ENCODE measurements at regions not wholly inside any gene's neighbourhood (a gene's known extent, or its start where the extent isn't known, plus 50 kb on each side); places are given as distances from the start of the nearest gene placed in this dataset.

DNA sequence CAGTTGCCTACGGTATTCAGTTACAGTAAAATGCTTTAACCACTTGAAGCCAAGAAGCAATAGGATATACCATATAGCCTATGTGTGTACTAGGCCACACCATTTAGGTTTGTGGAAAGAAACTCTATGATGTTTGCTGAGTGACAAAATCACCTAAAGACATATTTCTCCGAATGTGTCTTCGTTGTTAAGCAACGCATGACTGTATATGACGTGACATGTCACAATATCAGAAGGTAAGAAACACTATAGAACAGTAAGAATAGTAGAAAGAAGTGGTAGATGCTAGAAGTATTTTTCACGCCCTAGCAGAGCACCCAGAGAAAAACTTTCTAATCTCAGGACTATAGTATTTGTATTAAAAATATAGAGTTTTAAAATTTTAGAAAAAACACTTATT is 1188.2 kb upstream of the B3GALT2 start:
- Histone ChIP-seq H3K4me1 (no peaks in the 10 kb centered on the region), H3K9me3 (no peaks in the 10 kb centered on the region), H3K4me3 (no peak overlapping the region), H3K36me3 (no peaks in the 10 kb centered on the region), H3K27ac (no peak overlapping the region), H3K27me3 (no peaks in the 10 kb centered on the region)
- 91% methylated on average over 6 of the region's 6 CpGs for WGBS
- no peak for TF ChIP-seq POLR2A (IDR thresholded peaks at IDR 0.05)
- no peak for TF ChIP-seq POLR2AphosphoS5 (IDR thresholded peaks at IDR 0.05)
- TF ChIP-seq, protein P1, sequence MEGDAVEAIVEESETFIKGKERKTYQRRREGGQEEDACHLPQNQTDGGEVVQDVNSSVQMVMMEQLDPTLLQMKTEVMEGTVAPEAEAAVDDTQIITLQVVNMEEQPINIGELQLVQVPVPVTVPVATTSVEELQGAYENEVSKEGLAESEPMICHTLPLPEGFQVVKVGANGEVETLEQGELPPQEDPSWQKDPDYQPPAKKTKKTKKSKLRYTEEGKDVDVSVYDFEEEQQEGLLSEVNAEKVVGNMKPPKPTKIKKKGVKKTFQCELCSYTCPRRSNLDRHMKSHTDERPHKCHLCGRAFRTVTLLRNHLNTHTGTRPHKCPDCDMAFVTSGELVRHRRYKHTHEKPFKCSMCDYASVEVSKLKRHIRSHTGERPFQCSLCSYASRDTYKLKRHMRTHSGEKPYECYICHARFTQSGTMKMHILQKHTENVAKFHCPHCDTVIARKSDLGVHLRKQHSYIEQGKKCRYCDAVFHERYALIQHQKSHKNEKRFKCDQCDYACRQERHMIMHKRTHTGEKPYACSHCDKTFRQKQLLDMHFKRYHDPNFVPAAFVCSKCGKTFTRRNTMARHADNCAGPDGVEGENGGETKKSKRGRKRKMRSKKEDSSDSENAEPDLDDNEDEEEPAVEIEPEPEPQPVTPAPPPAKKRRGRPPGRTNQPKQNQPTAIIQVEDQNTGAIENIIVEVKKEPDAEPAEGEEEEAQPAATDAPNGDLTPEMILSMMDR (IDR thresholded peaks at IDR 0.05) = no peak
- no peak for TF ChIP-seq EP300 (IDR thresholded peaks at IDR 0.05)
- DNase-seq (ENCODE audit: low spot score in 2 of 2) = no peak

DNA sequence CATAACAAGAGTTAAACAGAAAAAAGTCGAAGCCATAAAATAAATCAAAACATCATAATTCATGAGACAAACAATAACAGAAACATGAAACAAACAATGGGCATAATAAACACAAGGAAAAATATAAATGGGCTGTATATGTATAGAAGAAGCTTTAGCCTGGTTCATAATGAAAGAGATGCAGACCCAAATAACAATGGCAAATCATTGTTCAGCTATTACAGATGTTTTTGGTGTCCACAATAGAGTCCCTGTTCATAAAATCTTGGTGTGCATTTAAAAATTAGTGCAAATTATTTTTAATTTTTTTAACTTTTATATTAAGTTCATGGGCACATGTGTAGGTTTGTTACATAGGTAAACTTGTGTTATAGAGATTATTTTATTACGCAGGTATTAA is 1185.9 kb upstream of the B3GALT2 start:
- TF ChIP-seq POLR2A (IDR thresholded peaks at IDR 0.05) = no peak
- no peak for TF ChIP-seq EP300 (IDR thresholded peaks at IDR 0.05)
- TF ChIP-seq POLR2AphosphoS5 (IDR thresholded peaks at IDR 0.05) = no peak
- TF ChIP-seq, protein P1 (IDR thresholded peaks at IDR 0.05) = no peak
- no peaks in the 10 kb centered on the region for H3K9me3 ChIP-seq
- WGBS = 90% methylated on average over 2 of the region's 2 CpGs
- H3K4me1 ChIP-seq = no peaks in the 10 kb centered on the region
- DNase-seq (ENCODE audit: low spot score in 2 of 2) = no peak
- no peak overlapping the region for H3K27ac ChIP-seq
- no peaks in the 10 kb centered on the region for H3K27me3 ChIP-seq
- no peak overlapping the region for H3K4me3 ChIP-seq
- H3K36me3 ChIP-seq = no peaks in the 10 kb centered on the region

DNA sequence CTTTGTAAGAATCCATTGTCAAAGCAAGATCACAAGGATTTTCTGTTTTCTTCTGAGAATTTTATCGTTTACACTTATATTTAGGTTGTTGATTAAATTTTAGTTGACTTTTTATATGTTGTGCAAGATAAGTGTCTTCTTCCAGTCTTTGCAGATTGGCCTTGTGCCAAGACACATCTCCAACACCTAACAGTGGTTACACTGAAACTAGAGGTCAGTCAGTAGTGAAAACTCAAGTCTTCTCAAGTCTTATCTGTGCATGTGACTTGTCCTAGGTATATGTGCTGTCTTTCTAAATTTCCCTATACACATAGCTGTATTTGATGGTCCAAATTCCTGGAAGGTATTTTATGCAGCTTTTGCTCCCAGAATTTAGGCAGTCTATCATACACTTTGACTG is 1183.2 kb upstream of the B3GALT2 start:
- Histone ChIP-seq H3K27ac (no peak overlapping the region), H3K36me3 (no peaks in the 10 kb centered on the region), H3K9me3 (no peaks in the 10 kb centered on the region), H3K27me3 (no peaks in the 10 kb centered on the region), H3K4me3 (no peak overlapping the region), H3K4me1 (no peaks in the 10 kb centered on the region)
- DNase-seq (ENCODE audit: low spot score in 2 of 2) = no peak
- no peak for TF ChIP-seq POLR2AphosphoS5 (IDR thresholded peaks at IDR 0.05)
- TF ChIP-seq, protein P1 (IDR thresholded peaks at IDR 0.05) = no peak
- WGBS = 40% methylated on average over 1 of the region's 1 CpG

DNA sequence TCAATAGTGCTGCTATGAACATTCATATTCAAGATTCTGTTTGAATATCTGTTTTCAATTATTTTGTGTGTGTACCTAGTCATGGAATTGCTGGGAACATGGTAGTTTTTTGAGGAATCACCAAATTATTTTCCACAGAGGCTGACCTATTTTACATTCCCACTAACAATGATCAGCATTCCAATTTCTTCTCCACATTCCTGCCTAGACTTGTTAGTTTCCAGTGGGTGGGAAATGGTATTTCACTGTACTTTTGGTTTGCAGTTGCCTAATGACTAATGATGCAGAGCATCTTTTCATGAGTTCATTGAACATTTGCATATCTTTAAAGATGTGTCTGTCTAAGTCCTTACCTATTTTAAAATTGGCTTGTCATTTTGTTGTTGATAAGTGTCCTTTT is 1182.6 kb upstream of the B3GALT2 start:
- no peaks in the 10 kb centered on the region for H3K36me3 ChIP-seq
- no peaks in the 10 kb centered on the region for H3K27me3 ChIP-seq
- no peaks in the 10 kb centered on the region for H3K4me1 ChIP-seq
- no peak overlapping the region for H3K27ac ChIP-seq
- no peaks in the 10 kb centered on the region for H3K9me3 ChIP-seq
- no peak for DNase-seq (ENCODE audit: low spot score in 2 of 2)
- no peak overlapping the region for H3K4me3 ChIP-seq
- TF ChIP-seq POLR2AphosphoS5 (IDR thresholded peaks at IDR 0.05) (no peak), EP300 (IDR thresholded peaks at IDR 0.05) (no peak), POLR2A (IDR thresholded peaks at IDR 0.05) (no peak)
- TF ChIP-seq, protein P1 (IDR thresholded peaks at IDR 0.05) = no peak

DNA sequence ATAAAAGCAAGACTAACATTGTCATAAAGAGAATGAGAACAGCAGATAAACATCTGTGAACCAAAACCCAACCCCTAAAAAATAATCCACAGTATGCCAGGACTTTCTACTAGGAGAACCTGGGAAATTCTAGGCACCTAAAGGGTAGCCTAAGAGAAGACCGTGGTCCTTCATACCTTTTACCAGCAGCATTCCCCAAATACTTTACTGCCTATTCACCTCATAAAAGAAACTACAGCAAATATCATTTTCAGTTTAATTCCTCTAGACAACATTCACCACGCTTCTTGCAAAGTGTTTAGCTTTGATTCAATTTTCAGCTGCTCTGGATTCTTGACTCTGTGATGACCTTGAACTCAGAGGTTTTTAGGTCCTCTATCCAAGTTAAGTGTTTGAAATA is 1180.7 kb upstream of the B3GALT2 start:
- no peaks in the 10 kb centered on the region for H3K9me3 ChIP-seq
- WGBS = 84% methylated on average over 2 of the region's 2 CpGs
- no peak overlapping the region for H3K27ac ChIP-seq
- DNase-seq (ENCODE audit: low spot score in 2 of 2) = no peak
- no peaks in the 10 kb centered on the region for H3K4me1 ChIP-seq
- no peak overlapping the region for H3K4me3 ChIP-seq
- TF ChIP-seq POLR2AphosphoS5 (IDR thresholded peaks at IDR 0.05) (no peak), POLR2A (IDR thresholded peaks at IDR 0.05) (no peak), EP300 (IDR thresholded peaks at IDR 0.05) (no peak)
- TF ChIP-seq, protein P1 (IDR thresholded peaks at IDR 0.05) = no peak
- no peaks in the 10 kb centered on the region for H3K27me3 ChIP-seq
- H3K36me3 ChIP-seq = no peaks in the 10 kb centered on the region
